HG02623 (cell line): ENCODE measurements at regions not wholly inside any gene's neighbourhood (a gene's known extent, or its start where the extent isn't known, plus 50 kb on each side); places are given as distances from the start of the nearest gene placed in this dataset.
"Not testable (repeated sequence)": the region's sequence is repeated elsewhere in the genome, so short reads cannot be mapped to it uniquely, and the experiment has no call there.

Source experiments
- ATAC-seq: cut with Tn5 transposase; IDR thresholded peaks from one replicate; pipeline ENCODE4 v1.9.1; 2021; ENCODE audit warnings: moderate library complexity; ENCODE audit not compliant: unreplicated experiment

DNA sequence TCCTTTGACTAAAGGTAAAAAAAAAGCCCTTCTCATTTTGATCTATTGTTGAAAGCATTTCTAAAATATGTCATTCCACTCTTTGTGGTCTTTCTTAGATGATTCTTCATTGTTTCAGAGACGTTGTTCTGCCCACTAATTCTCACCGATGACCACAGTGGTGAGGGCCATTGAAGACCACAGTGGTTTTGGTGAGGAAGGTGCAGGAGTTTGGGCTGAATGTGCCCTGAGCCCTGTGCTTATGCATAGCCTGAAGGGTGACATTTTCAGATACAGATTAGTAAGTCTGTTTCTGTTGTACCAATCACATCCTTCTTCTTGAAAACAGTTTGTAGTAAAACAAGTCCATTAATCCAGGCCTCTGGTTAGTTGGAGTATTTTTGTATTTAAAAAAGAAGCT lies 251.3 kb upstream of the ATP5MC3 start:
- ATAC-seq: no peak

DNA sequence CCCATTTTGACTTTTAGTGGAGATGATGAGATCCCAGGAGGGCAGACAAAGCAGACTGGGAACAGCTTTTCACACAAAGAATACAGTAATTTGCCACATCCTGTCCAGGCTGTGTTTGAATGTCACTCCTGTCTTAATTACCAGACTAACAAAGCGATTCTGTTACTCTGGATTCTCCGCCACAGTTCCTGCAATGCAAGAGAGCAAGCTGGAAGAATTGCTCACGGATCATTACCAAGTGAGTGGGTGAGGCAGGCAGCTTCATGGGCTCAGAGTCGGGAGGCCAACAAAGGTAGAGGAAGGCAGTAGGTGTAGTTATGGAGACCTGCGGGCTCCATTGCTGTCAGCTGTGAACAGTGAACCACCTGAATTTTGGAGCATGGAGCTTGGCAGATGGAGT lies 250.5 kb upstream of the ATP5MC3 start:
- ATAC-seq: no peak

- ATAC-seq: no peak
Measured at GRCh38 chr2:175431101-175431946, 249.8 kb upstream of the ATP5MC3 start.

GRCh38 chr2:175430236-175430635 lies 248.7 kb upstream of the ATP5MC3 start:
- no peak for ATAC-seq

DNA sequence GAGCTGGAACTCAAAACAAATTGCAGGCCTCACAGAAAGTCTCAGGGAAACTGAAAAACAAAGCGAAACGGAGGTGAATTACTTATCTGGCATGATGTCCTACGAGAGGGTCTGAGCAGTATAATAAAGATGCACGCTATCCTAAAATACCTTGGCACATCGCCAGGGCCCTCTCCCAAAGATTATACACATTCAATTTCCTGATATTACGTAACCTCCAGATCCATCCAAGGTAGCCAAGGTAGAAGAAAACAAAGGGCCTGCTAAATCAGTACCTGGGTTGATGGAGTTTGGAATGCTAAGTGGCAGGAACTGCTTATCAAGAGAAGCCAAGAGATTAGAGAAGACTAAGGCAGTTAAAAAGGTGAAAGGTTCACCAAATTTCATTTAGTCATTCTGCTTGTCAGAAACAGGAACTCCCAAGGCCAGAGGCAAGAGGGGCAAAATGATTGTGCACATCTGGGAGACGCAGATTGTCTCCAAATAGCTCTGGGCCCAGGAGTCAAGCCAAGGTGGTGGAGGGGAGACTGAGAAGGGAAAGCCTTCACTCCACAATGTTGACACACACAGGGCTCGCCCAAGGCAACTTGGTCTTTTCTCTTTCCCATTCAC lies 236.8 kb upstream of the ATP5MC3 start:
- no peak for ATAC-seq

GRCh38 chr2:175414882-175415487 lies 233.5 kb upstream of the ATP5MC3 start:
- no peak for ATAC-seq

GRCh38 chr2:175414191-175414881 lies 232.8 kb upstream of the ATP5MC3 start:
- no peak for ATAC-seq

DNA sequence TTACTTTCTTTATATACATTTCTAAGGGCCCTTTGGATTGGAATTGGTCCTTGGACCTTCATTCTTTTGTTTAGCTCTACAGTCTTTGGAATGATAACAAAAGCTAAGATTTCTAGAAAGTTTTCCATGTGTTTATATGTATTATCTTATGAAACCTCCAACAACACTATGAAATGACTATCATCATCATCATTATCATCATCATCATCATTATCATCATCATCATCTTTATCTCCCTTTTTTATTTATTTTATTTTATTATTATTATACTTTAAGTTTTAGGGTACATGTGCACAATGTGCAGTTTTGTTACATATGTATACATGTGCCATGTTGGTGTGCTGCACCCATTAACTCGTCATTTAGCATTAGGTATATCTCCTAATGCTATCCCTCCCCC lies 229.4 kb upstream of the ATP5MC3 start:
- ATAC-seq: not testable (repeated sequence)

DNA sequence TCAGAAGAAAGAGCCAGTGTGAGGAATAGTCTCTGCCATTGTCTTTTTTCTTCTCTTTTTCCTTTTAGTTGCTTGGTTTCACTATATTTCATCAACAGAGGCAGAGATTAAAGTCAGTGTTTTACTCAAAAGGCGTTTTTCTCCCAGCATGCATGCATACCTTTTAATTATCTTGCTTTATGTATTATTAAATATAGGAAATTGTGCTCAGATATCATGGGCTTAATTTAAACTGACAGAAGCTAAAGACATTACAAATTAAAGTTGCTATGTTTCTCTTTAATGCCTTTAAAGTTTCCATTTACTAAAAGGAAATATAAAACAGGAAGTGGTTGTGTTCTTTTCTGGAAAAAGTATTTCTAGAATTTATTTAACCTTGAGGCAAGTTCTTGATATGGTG lies 223.3 kb upstream of the ATP5MC3 start:
- no peak for ATAC-seq

DNA sequence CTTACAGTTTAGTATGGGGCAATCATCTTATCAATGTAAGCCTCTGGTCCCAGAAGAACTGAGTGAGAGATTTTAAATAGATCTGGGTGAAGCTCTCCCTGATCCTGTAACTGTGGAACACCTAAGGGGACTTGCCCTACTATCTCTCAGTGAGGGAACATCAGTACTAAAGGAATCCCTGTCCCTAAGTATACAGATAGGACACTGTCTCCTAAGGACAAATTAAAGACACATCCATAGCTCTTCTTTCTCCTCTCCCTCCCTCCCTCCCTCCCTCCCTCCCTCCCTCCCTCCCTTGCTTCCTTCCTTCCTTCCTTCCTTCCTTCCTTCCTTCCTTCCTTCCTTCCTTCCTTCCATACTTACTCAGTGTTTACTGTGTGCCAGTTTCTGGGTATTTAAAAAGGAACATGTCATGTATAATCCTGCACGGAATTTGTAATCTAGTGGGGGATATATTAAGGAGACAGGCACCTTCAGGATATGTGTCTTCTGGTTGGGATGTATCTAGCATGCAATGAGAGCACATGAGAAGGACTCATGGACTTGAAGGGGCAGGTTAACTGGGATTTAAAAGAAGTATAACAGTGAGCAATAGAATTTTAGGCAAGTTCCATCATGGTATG lies 222.2 kb upstream of the ATP5MC3 start:
- no peak for ATAC-seq

GRCh38 chr2:175402571-175402970 lies 221.1 kb upstream of the ATP5MC3 start:
- no peak for ATAC-seq

DNA sequence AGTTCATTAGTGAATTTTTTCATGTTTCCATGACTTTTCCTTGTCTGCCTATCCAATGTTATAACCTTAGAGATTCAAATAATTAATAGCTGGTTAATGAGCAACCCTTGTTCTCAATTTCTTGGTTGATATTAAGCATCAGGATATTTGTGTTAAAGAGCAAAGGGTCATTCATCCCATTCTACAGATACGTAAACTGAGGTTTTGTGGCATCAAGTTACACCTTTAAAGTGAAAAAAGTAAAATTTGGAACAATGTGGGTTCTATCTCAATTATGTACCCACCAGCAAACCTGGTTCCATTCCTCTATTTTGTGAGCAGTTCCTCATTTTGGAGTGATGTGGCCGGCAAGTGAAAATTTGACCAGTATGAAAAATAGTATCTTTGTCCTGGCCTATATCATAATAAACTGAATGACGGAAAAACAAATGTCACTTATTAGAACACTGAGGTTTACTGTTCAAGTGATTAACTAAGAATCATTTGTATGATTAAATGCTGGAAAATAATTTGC lies 220.5 kb upstream of the ATP5MC3 start:
- ATAC-seq: no peak

DNA sequence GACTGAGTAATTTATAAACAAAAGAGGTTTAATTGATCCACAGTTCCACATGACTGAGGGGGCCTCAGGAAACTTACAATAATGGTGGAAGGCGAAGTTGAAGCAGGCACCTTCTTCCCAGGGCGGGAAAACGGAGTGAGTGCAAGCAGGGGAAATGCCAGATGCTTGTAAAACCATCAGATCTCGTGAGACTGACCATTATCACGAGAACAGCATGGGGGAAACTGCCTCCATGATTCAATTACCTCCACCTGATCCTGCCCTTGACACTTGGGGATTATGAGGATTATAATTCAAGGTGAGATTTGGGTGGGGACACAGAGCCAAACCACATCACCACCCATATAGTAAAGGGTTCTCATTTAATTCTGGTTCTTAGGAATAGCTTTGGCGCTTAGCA lies 219.5 kb upstream of the ATP5MC3 start:
- no peak for ATAC-seq

DNA sequence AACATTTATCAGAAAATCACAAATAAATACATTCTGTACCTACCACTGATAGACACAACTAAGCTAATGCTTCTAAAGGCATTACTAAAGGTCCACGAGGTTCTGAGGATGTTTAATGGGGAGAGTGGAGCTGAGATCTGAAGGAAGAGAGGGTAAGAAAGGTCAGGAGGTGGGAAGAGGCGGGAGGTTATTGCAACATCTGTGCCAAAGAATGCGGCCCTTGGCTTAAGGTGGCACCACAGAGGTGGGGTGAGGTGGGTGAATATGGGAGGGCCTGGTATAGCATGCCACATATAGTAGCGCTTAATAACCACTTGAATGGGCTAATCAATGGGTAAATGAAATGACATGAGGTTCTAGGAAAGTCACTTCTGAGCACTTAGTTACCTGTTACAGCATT lies 217.8 kb upstream of the ATP5MC3 start:
- ATAC-seq: no peak

- ATAC-seq: no peak
Measured at GRCh38 chr2:175398848-175399247, 217.3 kb upstream of the ATP5MC3 start.

DNA sequence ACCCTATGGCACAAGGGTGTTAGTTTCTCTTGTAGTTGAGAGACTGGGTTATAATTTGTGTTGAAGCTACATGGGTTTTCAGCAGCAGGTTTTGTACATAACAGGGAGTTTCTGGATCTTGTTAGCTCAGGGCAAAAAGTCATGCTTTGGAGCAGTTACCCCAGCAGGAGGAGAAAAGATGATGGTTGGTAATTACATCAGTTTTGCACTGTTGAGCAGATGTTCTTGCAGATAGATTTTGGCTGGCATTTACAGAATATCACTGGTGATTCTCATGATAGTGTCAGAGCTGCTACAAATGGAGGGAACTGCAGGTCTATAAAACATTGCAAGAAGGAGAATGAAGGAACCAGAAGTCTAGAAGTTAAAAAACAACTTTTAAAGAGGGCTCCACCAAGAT lies 215.2 kb upstream of the ATP5MC3 start:
- ATAC-seq: no peak

GRCh38 chr2:175393851-175394250 lies 212.3 kb upstream of the ATP5MC3 start:
- ATAC-seq: no peak

DNA sequence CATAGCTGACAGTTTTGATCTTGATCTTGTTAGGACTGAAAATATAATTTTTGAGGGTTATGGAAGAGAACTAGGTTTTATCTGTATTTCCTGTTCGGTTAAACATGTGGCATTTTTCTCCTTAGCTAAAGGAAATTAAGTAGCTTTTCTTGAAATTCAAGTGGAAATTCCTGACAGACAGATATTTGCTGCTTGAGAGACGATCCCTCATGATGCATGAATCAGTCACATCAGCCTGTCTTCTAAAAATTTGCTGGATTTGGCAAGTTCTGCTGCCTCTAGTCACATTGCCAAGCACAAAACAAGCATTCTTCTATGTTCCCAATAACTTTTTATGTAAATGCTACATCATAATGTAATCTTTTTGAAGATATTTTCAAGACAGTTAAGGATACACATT lies 201.8 kb upstream of the ATP5MC3 start:
- no peak for ATAC-seq

DNA sequence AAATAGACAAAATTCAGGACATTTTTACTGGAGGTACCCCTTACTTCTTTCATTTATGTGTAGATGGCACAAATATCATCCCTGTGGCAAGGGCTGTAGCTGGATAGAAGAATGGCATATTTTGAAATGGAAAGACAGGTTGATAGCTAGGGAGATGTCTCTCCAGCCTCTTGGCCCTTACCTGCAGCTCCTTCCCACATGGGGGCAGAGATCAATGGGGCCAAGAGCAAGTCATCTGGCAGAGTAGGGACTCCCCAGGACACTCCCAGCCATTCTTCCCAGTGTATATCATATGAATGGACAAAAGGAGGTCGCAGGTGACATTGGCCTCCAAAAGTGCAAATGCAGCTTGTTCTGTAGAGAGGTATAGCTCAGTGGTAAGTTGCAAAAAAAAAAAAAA lies 192.2 kb upstream of the ATP5MC3 start:
- no peak for ATAC-seq

- ATAC-seq: no peak
Measured at GRCh38 chr2:175372704-175373701, 191.5 kb upstream of the ATP5MC3 start.
